ENCODE measurements at regions not wholly inside any gene's neighbourhood (a gene's known extent, or its start where the extent isn't known, plus 50 kb on each side); places are given as distances from the start of the nearest gene placed in this dataset.

GRCh38 chr6:14770572-14770971, 475.3 kb upstream of the JARID2 start:
- TF ChIP-seq CTCF (IDR thresholded peaks at IDR 0.05) (no peak), TCF7L2 (IDR thresholded peaks at IDR 0.05; ENCODE audit: low read depth, low read length) (no peak)
